Colonic mucosa (tissue), 4 donors: ENCODE measurements at regions not wholly inside any gene's neighbourhood (a gene's known extent, or its start where the extent isn't known, plus 50 kb on each side); places are given as distances from the start of the nearest gene placed in this dataset.

Source experiments
- DNase-seq: peaks from one replicate; pipeline ENCODE4 v3.0.0-alpha.2; 2020
- H3K27ac ChIP-seq: fragments of 200-600 bp; one replicate; pipeline ENCODE4 v1.8.0; 2021
- H3K27me3 ChIP-seq: fragments of 200-600 bp; one replicate; pipeline ENCODE4 v1.8.0; 2021
- H3K36me3 ChIP-seq: fragments of 200-600 bp; one replicate; pipeline ENCODE4 v1.8.0; 2021
- H3K4me1 ChIP-seq: fragments of 200-600 bp; one replicate; pipeline ENCODE4 v1.8.0; 2021; ENCODE audit warnings: mild to moderate bottlenecking
- H3K4me3 ChIP-seq: fragments of 200-600 bp; one replicate; pipeline ENCODE4 v1.8.0; 2021
- H3K9ac ChIP-seq, 2 donors: one replicate each; pipeline ENCODE4 v1.7.0; 2013; ENCODE audit warnings: control low read depth in 2 of 2, low read depth in 2 of 2, low read length in 2 of 2
- H3K9me3 ChIP-seq: fragments of 200-600 bp; one replicate; pipeline ENCODE4 v1.8.0; 2021
- intact Hi-C: fragments of 100-400 bp; cut with DNase I; formaldehyde crosslinking; loops from one replicate; pipeline ENCODE4 v1.14.1; 2022
- TF ChIP-seq, protein P1 (sequence below): fragments of 200-600 bp; IDR thresholded peaks from one replicate; pipeline ENCODE4 v1.8.0; 2022; ENCODE audit warnings: antibody characterized with exemption, mild to moderate bottlenecking
- donor health status: healthy.
- donor health status: DM: no; HTN: no; CAD: no.
- donor health status: DM: no; HTN: no; CAD: no.

DNA sequence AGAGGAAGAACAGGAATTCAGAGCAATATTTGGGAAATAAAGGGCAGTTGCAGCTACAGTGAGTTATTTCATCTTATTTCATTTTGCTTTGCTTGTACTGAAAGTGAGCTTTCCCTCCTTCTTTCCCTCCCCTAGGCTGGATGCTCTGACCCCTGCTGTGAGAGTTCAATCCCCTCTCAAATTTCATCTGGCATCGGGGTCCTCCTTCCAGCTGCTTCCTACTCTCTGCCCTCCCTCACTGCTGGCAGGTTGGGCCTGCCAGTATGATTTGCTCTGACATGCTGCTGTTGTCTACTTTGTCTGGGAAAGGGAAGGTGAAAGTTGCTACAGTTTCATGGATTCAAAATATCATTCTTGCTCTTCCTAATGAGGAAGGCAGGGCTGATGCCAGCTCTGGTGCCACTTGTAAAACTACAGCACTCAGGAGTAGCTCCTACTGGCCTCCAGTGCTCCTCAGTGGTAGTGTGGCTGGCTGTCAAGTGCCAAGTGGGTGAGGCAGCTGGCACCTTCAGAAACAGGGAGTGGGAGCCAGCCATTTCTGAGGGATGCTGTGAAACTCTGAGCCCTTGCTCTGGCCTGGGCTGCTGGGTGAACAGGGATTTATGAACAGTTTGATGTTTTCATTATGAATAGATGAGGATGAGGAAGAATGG is 408.6 kb downstream of the HAPSTR1 start:
- DNase-seq, result no peak
- intact Hi-C loops, result no loop called here
- no peaks in the 10 kb centered on the region for H3K36me3 ChIP-seq
- TF ChIP-seq, protein P1, sequence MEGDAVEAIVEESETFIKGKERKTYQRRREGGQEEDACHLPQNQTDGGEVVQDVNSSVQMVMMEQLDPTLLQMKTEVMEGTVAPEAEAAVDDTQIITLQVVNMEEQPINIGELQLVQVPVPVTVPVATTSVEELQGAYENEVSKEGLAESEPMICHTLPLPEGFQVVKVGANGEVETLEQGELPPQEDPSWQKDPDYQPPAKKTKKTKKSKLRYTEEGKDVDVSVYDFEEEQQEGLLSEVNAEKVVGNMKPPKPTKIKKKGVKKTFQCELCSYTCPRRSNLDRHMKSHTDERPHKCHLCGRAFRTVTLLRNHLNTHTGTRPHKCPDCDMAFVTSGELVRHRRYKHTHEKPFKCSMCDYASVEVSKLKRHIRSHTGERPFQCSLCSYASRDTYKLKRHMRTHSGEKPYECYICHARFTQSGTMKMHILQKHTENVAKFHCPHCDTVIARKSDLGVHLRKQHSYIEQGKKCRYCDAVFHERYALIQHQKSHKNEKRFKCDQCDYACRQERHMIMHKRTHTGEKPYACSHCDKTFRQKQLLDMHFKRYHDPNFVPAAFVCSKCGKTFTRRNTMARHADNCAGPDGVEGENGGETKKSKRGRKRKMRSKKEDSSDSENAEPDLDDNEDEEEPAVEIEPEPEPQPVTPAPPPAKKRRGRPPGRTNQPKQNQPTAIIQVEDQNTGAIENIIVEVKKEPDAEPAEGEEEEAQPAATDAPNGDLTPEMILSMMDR, result no peak
- H3K9me3 ChIP-seq, result no peaks in the 10 kb centered on the region
- H3K27ac ChIP-seq, result no peak overlapping the region
- no peaks in the 10 kb centered on the region for H3K4me1 ChIP-seq
- no peak overlapping the region for H3K9ac ChIP-seq
- H3K27me3 ChIP-seq, result no peaks in the 10 kb centered on the region
- no peak overlapping the region for H3K4me3 ChIP-seq

DNA sequence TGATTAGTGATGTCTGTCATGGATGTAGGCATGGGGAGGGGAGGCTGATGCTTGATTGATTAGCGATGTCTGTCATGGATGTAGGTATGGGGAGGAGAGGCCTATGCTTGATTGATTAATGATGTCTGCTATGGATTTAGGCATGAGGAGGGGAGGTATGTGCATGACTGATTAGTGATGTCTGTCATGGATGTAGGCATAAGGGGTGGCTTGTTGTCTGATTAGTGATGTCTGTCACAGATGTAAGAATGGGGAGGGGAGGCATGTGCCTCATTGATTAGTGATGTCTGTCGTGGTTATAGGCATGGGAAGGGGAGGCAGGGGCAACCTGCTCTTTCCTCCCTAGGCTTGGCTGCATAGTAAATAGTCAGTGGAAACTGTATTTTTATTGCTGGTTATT is 409.4 kb downstream of the HAPSTR1 start:
- Histone ChIP-seq H3K9me3 (no peaks in the 10 kb centered on the region), H3K4me1 (no peaks in the 10 kb centered on the region), H3K27ac (no peak overlapping the region), H3K9ac (no peak overlapping the region), H3K27me3 (no peaks in the 10 kb centered on the region), H3K36me3 (no peaks in the 10 kb centered on the region), H3K4me3 (no peak overlapping the region)
- TF ChIP-seq, protein P1, result no peak
- no peak for DNase-seq
- intact Hi-C loops, result no loop called here

DNA sequence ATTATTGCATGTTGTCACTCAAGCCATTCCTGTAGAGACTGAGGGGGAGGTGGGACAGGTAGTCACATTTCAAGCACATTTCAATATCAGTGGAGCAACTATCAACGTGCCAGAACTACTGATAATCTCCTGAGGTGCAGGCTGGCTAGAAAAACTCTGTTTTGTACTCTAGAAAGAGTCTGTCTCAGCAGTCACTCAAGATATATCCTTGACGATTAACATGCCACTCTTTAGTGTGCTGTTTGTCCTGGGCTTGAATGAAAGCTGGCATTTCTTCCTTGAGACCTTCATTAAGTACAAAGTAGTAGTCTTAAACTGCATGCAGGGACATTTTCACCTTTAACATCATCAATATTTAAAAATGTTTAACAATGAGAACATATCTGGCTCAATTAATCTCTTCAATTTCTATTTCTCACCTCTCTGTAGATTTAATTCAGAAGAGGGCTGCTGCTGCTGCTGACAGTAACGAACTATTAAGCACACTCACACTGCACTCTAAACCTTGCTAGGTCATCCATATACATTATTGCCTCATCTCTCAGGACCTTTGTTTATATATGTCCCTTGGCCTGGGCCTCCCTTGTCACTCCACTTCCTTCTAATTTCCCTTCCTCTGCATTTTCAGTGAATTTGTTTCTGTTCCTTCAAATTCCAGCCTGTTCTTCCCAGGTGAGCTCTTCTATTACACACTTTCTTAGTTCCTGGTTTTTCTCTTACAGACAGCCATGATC is 412.0 kb downstream of the HAPSTR1 start:
- Histone ChIP-seq H3K4me1 (no peaks in the 10 kb centered on the region), H3K9ac (no peak overlapping the region), H3K4me3 (no peak overlapping the region), H3K27ac (no peak overlapping the region), H3K36me3 (no peaks in the 10 kb centered on the region), H3K9me3 (no peaks in the 10 kb centered on the region), H3K27me3 (no peaks in the 10 kb centered on the region)
- DNase-seq, result no peak
- TF ChIP-seq, protein P1, result no peak
- intact Hi-C loops, result no loop called here

DNA sequence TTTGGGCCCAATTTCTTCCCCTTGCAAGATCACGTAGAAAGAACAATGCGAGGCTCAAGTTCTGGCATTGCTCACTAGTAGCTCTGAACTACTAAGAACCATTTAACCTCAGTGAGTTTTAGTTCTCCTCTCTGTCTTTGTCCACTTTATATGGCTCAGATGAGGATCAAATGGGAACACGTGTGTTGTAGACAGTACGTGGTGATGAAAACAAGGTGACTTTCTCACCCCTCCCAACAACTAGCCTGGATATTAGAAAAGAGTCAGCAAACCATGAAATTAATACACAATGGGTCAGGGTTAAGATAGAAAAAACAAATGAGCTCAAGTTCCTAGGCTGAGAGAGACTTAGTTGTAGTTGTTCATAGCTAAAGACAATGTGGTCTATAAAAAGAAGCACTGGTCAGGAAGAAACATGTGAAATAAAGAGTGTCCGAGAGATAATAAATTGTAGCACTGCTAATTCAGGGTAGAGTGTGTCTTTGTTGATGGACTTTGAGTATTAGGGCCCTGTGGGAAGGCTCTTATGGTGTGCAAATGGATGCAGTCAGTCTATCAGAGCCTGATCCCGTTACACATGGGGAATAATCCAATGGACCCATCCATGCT is 417.0 kb downstream of the HAPSTR1 start:
- TF ChIP-seq, protein P1, result no peak
- H3K4me1 ChIP-seq, result no peaks in the 10 kb centered on the region
- no peak overlapping the region for H3K9ac ChIP-seq
- no peak for DNase-seq
- no peak overlapping the region for H3K27ac ChIP-seq
- H3K9me3 ChIP-seq, result no peaks in the 10 kb centered on the region
- H3K36me3 ChIP-seq, result no peaks in the 10 kb centered on the region
- intact Hi-C loops, result no loop called here
- H3K27me3 ChIP-seq, result no peaks in the 10 kb centered on the region
- H3K4me3 ChIP-seq, result no peak overlapping the region

DNA sequence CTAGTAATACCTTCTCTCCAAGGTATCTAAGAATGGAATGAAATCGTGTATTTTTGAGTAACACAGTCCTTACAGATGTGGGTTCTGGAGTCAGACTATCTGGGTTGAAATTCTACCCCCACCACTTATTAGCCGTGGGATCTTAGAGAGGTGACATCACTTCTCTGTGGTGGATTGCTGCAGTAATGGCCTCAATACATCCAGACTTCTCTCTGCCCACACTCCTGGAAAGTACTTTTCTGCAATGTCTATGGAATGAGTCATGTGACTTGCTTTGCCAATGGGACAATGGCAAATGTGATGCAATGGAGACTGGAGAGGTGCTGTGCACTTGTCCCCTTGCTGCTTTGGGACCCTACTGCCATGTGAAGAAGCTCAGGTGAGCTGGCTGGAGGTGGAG is 418.2 kb downstream of the HAPSTR1 start:
- no peaks in the 10 kb centered on the region for H3K27me3 ChIP-seq
- no peak for DNase-seq
- H3K27ac ChIP-seq, result no peak overlapping the region
- intact Hi-C loops, result no loop called here
- TF ChIP-seq, protein P1, result no peak
- H3K4me1 ChIP-seq, result no peaks in the 10 kb centered on the region
- H3K9ac ChIP-seq, result no peak overlapping the region
- H3K36me3 ChIP-seq, result no peaks in the 10 kb centered on the region
- H3K9me3 ChIP-seq, result no peaks in the 10 kb centered on the region
- H3K4me3 ChIP-seq, result no peak overlapping the region
